ENCODE measurements at regions not wholly inside any gene's neighbourhood (a gene's known extent, or its start where the extent isn't known, plus 50 kb on each side); places are given as distances from the start of the nearest gene placed in this dataset.
"Not testable (repeated sequence)": the region's sequence is repeated elsewhere in the genome, so short reads cannot be mapped to it uniquely, and the experiment has no call there.

DNA sequence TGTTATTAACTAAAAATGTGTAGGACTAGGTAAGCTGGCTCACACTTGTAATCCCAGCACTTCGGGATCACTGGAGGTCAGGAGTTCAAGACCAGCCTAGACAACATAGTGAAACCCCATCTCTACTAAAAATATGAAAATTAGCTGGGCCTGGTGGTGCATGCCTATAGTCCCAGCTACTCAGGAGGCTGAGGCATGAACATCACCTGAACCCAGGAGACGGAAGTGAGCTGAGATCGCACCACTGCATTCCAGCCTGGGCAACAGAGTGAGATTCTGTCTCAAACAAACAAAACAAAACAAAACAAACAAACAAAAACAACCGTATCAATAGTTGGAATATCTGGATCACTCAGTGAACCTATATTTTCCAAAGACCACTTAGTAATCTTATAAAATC lies 4759.1 kb upstream of the OR11H1 start:
- DNase-seq (ENCODE audit: low read depth); H3K4me3 ChIP-seq (ENCODE audit: low read depth, low read length): not testable (repeated sequence)

DNA sequence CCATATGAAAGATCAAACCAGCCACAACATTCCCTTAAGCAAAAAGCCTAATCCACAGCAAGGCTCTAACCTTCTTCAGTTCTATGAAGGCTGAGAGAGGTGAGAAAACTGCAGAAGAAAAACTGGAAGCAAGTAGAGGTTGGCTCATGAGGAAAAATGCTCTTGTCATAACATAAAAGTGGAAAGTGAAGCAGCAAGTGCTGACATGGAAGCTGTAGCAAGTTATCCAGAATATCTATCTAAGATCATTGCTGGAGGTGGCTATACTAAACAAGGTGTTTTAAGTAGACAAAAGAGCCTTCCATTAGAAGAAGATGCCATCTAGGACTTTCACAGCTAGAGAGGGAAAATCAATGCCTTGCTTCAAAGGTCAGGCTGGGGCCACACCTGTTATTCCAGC lies 4756.2 kb upstream of the OR11H1 start:
- not testable (repeated sequence) for H3K4me3 ChIP-seq (ENCODE audit: low read depth, low read length); DNase-seq (ENCODE audit: low read depth)

DNA sequence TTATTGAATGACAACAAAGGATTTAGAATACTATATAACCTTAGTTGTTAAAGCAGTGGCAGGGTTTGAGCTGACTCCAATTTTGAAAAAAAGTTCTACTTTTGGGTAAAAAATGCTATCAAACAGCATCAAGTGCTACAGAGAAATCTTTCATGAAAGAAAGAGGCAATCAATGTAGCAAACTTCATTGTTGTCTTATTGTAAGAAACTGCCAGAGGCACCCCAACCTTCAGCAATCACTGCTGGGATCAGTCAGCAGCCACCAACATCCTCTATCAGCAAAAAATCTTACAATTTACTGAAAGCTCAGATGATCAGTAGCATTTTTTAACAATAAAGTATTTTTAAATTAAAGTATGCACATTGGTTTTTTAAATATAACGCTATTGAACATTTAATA lies 4754.7 kb upstream of the OR11H1 start:
- not testable (repeated sequence) for DNase-seq (ENCODE audit: low read depth); H3K4me3 ChIP-seq (ENCODE audit: low read depth, low read length)

DNA sequence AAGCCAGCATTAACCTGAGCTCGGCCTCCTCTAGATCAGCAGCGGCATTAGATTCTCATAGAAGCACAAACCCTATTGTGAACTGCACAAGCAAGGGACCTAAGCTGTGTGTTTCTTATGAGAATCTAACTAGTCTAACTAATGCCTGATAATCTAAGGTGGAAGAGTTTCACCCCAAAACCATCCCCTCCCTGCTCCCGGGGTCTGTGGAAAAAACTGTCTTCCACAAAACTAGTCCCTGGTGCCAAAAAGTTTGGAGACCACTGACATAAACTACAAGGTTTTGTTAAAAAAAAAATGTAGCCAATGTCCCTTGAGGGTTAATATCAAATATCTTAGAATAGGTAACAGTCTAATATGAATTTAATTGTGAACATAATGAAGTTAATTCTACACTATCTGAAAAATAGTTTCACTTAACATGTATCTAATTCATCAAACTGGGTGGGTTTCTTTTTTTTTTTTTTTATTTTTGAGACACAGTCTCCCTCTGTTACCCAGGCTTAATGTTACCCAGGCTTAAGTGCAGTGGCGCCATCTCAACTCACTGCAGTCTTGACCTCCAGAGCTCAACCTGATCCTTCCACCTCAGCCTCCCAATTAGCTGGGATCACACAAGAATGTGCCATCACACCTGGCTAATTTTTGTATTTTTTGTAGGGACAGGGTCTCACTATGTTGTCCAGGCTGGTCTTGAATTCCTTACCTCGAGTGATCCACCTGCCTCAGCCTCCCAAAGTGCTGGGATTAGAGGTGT lies 4752.2 kb upstream of the OR11H1 start:
- H3K4me3 ChIP-seq (ENCODE audit: low read depth, low read length); DNase-seq (ENCODE audit: low read depth): not testable (repeated sequence)

DNA sequence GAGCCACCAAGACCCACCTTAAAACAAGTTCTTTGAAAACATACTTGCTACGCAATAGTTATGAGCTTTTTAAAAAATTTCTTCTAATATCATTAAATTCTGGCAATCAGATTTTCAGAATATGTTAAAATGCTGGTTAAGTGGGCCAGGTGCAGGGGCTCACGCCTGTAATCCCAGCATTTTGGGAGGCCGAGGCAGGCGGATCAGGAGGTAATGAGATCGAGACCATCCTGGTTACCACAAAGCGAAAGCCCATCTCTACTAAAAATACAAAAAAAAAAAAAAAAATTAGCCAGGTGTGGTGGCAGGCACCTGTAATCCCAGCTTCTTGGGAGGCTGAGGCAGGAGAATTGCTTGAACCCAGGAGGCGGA lies 4751.6 kb upstream of the OR11H1 start:
- not testable (repeated sequence) for DNase-seq (ENCODE audit: low read depth); H3K4me3 ChIP-seq (ENCODE audit: low read depth, low read length)

DNA sequence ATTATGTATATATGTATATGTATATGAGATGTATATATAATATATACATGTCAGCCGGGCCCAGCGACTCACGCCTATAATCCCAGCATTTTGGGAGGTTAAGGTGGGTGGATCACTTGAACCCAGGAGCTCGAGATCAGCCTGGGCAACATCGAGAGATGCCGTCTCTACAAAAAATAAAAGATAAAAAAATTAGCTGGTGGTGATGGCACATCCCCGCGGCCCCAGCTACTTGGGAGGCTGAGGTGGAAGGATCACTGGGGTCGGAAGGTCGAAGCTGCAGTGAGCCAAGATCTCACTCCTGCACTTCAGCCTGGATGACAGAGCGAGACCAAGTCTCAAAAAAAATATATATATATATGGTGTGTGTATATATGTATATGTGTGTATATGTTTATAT lies 4750.3 kb upstream of the OR11H1 start:
- not testable (repeated sequence) for DNase-seq (ENCODE audit: low read depth)

DNA sequence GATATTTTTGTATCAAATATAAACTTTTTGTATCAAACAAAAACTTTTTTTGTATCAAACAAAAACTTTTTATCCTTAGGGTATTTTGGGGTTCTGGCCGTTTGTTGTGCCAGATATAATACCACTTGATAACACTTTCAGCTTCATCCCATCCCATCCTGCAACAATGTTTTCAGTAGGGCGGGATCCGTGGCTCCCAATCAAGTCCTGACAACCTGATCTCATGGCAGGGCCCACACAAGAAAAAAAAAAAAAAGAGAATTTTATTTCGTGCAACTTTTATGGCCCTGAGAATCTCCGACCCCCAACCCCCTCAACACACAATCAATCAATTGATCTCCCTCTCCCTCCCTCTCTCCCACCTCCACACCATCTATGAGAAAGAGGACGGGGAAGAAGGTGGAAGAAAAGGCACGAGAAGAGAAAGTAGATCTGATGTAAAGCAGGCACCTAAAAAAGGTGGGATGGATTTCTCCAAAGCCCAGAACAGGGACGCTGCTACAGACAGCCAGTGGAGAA lies 4749.6 kb upstream of the OR11H1 start:
- H3K4me3 ChIP-seq (ENCODE audit: low read depth, low read length) = no peak overlapping the region
- DNase-seq (ENCODE audit: low read depth) = no peak
- TF ChIP-seq CTCF (IDR thresholded peaks at IDR 0.05; ENCODE audit: control insufficient read depth, extremely low read depth, insufficient read depth) = no peak

More for the DNA sequence above, 4750.3 kb upstream of the OR11H1 start:
- H3K4me3 ChIP-seq (ENCODE audit: low read depth, low read length) = not testable (repeated sequence)

DNA sequence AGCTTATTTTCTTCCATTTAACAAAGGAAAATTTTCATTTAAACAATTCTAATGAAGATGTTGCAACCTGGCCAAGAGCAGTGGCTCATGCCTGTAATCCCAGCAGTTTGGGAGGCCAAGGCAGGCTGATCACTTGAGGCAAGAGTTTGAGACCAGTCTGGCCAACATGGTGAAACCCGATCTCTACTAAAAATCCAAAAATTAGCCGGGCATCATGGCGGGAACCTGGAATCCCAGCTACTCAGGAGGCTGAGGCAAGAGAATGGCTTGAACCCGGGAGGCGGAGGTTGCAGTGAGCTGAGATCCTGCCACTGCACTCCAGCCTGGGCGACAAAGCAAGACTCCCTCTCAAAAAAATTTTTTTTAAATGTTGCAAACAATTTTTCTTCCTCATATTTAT lies 4748.8 kb upstream of the OR11H1 start:
- DNase-seq (ENCODE audit: low read depth); H3K4me3 ChIP-seq (ENCODE audit: low read depth, low read length): not testable (repeated sequence)

DNA sequence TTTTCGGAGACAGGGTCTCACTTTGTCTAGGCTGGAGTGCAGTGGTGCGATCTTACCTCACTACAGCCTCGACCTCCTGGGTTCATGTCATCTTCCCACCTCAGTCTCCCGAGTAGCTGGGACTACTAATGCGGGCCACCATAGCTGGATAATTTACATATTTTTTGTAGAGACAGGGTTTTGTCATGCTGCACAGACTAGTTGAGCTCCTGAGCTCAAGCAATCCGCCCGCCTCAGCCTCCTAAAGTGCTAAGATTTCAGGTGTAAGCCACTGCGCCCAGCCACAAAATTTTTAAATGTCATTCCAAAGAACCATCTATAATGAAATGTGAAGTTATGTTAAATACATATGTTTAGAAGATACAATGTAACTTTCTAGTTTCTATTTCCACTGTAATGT lies 4747.7 kb upstream of the OR11H1 start:
- no peak for TF ChIP-seq CTCF (IDR thresholded peaks at IDR 0.05; ENCODE audit: control insufficient read depth, extremely low read depth, insufficient read depth)
- no peak overlapping the region for H3K4me3 ChIP-seq (ENCODE audit: low read depth, low read length)
- DNase-seq (ENCODE audit: low read depth) = no peak

DNA sequence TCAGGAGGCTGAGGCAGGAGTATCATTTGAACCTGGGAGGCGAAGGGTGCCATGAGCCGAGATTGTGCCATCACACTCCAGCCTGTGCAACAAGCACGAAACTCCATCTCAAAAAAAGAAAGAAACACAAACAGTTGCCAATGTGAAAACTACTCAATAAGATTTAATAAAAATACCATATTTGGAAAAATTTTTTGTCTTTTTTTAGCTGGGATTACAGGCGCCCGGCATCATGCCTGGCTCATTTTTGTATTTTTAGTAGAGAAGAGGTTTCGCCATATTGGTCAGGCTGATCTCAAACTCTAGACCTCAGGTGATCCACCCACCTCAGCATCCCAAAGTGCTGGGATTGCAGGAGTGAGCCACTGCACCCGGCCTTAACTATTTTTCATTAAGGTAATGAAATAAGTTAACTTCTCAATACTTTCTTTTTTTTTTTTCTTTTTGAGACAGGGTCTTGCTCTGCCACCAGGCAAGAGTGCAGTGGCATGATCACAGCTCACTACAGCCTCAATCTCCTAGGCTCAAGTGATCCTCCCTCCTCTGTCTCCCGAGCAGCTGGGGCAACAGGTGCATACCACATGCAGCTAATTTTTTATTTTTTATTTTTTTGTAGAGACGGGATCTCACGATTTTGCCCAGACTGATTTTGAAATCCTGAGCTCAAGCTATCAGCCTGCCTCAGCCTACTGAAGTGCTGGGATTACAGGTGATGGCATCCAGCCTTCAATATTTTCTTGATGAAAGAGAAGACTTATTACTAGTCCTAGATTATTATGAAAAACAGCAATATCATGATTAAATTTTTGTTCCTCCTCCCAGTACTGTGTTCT lies 4746.2 kb upstream of the OR11H1 start:
- no peak for TF ChIP-seq CTCF (IDR thresholded peaks at IDR 0.05; ENCODE audit: control insufficient read depth, extremely low read depth, insufficient read depth)
- H3K4me3 ChIP-seq (ENCODE audit: low read depth, low read length) = no peak overlapping the region
- DNase-seq (ENCODE audit: low read depth) = no peak

Measured in LNCaP clone FGC (cell line).